ENCODE measurements at regions not wholly inside any gene's neighbourhood (a gene's known extent, or its start where the extent isn't known, plus 50 kb on each side); places are given as distances from the start of the nearest gene placed in this dataset.

DNA sequence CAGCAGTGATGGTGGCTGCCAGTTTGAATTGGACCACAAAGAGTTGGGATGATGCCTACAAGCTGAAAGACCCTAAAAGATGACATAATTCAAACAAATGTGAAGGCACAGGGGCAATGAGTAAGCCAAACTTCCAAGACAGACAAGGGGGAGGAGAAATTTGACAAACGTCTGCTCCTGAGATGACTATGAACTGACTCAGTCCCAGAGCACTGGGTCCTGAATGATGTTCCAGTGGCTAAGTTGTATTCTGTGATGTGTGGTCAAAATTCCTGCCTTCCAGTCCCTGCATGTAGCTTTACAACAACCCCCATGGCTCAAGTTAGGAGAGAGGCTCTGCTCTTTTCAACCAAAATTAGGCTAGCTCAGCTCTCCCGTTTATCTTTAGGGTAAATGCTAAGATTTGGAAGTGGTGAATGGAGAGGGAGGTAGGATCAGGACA is 86.1 kb upstream of the SIRPA start:
- H3K4me3 ChIP-seq (ENCODE audit: low read depth, low read length) = no peak overlapping the region
- no peak for TF ChIP-seq CTCF (IDR thresholded peaks at IDR 0.05; ENCODE audit: insufficient read depth, low read depth, low read length, missing control alignments)
- DNase-seq (ENCODE audit: low read depth) = no peak

GRCh38 chr20:1808101-1808500 is 87.1 kb upstream of the SIRPA start:
- no peak for TF ChIP-seq CTCF (IDR thresholded peaks at IDR 0.05; ENCODE audit: insufficient read depth, low read depth, low read length, missing control alignments)
- no peak overlapping the region for H3K4me3 ChIP-seq (ENCODE audit: low read depth, low read length)
- DNase-seq (ENCODE audit: low read depth) = no peak

GRCh38 chr20:1807394-1807793 is 87.8 kb upstream of the SIRPA start:
- TF ChIP-seq CTCF (IDR thresholded peaks at IDR 0.05; ENCODE audit: insufficient read depth, low read depth, low read length, missing control alignments) = no peak
- no peak for DNase-seq (ENCODE audit: low read depth)
- no peak overlapping the region for H3K4me3 ChIP-seq (ENCODE audit: low read depth, low read length)

DNA sequence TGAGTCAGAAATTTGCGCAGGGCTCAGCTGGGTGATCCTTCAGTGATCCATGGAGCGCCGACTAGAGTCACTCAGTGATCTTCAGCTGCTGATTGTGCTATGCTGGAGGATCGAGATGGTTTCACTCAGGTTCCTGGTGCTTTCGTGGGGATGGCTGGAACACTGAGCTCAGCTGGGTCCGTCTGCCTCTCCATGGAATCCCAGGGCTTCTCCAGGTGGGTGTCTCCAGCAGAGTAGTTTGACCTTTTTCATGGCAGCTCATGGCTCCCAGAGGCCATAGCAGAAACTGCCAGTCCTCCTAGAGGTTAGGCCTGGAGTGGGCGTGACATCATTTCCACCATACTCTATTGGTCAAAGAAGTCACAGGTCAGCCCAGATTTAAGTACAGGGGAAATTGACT is 88.8 kb upstream of the SIRPA start:
- no peak for DNase-seq (ENCODE audit: low read depth)
- no peak overlapping the region for H3K4me3 ChIP-seq (ENCODE audit: low read depth, low read length)
- no peak for TF ChIP-seq CTCF (IDR thresholded peaks at IDR 0.05; ENCODE audit: insufficient read depth, low read depth, low read length, missing control alignments)

- TF ChIP-seq CTCF (IDR thresholded peaks at IDR 0.05; ENCODE audit: insufficient read depth, low read depth, low read length, missing control alignments) = no peak
- DNase-seq (ENCODE audit: low read depth) = no peak
- no peak overlapping the region for H3K4me3 ChIP-seq (ENCODE audit: low read depth, low read length)
These were observed 89.4 kb upstream of the SIRPA start for GRCh38 chr20:1805816-1806215.

DNA sequence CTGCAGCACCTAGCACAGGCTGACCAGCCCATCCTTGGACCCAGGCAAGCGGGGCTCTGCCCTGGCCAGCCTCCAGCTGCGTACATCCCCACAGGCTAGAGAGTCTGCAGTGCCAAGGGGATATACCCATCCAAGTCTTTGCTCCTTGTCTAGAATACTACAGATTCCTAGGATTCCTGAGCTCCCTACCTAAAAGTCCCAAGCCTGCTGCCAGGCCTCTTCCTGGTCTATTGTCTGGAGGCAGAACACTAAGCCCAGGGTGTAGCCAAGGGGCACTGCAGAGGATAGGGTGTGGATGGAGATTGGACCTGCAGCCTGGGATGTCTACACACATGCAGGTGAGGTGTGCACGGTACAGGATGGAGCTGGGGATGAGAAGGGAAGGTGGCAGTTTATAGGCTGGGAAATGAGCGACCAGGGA is 90.0 kb upstream of the SIRPA start:
- no peak for DNase-seq (ENCODE audit: low read depth)
- no peak for TF ChIP-seq CTCF (IDR thresholded peaks at IDR 0.05; ENCODE audit: insufficient read depth, low read depth, low read length, missing control alignments)
- no peak overlapping the region for H3K4me3 ChIP-seq (ENCODE audit: low read depth, low read length)

DNA sequence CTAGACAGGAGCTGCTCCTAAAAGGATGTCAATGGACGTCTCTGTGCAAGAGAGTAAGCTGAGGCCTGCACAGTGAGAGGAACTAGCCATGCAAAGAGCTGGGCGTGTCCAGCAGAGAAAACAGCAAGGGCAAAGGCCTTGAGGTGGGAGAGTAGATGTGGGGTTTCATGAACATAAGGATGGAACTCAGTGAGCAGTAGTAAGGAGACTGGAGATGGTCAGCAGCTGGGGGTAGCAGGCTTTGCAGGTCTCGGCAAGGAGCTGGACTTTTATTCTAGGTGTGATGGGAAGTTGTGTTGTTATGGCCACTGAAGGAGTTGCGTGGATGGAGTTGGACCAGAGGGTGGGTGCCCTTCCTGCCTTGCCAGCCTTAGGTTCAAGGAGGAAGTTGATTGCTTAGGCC is 90.7 kb upstream of the SIRPA start:
- no peak overlapping the region for H3K4me3 ChIP-seq (ENCODE audit: low read depth, low read length)
- no peak for TF ChIP-seq CTCF (IDR thresholded peaks at IDR 0.05; ENCODE audit: insufficient read depth, low read depth, low read length, missing control alignments)
- no peak for DNase-seq (ENCODE audit: low read depth)
